ENCODE measurements at regions not wholly inside any gene's neighbourhood (a gene's known extent, or its start where the extent isn't known, plus 50 kb on each side); places are given as distances from the start of the nearest gene placed in this dataset.

GRCh38 chr12:127214186-127214585, 1052.8 kb upstream of the TMEM132C start:
- no peak for DNase-seq

GRCh38 chr12:127223011-127223410, 1044.0 kb upstream of the TMEM132C start:
- DNase-seq, result no peak

- no peak for DNase-seq
Measured at GRCh38 chr12:127223731-127224130, 1043.2 kb upstream of the TMEM132C start.

- DNase-seq, result no peak
Measured at GRCh38 chr12:127230843-127231260, 1036.1 kb upstream of the TMEM132C start.

GRCh38 chr12:127231371-127231770, 1035.6 kb upstream of the TMEM132C start:
- DNase-seq, result no peak

GRCh38 chr12:127233016-127233415, 1034.0 kb upstream of the TMEM132C start:
- DNase-seq, result no peak

- DNase-seq, result no peak
Measured at GRCh38 chr12:127235761-127236160, 1031.2 kb upstream of the TMEM132C start.

- DNase-seq, result no peak
Measured at GRCh38 chr12:127236491-127236890, 1030.5 kb upstream of the TMEM132C start.

- DNase-seq, result no peak
Measured at GRCh38 chr12:127237151-127237550, 1029.8 kb upstream of the TMEM132C start.

GRCh38 chr12:127238107-127238506, 1028.9 kb upstream of the TMEM132C start:
- DNase-seq, result no peak

GRCh38 chr12:127239781-127240180, 1027.2 kb upstream of the TMEM132C start:
- DNase-seq, result no peak

- DNase-seq, result no peak
Measured at GRCh38 chr12:127240249-127240929, 1026.6 kb upstream of the TMEM132C start.

GRCh38 chr12:127241072-127241817, 1025.7 kb upstream of the TMEM132C start:
- DNase-seq, result no peak

- DNase-seq, result no peak
Measured at GRCh38 chr12:127245009-127245408, 1022.0 kb upstream of the TMEM132C start.

GRCh38 chr12:127245437-127245836, 1021.5 kb upstream of the TMEM132C start:
- DNase-seq, result no peak

GRCh38 chr12:127247937-127248336, 1019.0 kb upstream of the TMEM132C start:
- DNase-seq, result no peak

GRCh38 chr12:127249428-127249827, 1017.5 kb upstream of the TMEM132C start:
- DNase-seq, result no peak

GRCh38 chr12:127253797-127254327, 1013.1 kb upstream of the TMEM132C start:
- DNase-seq, result no peak

GRCh38 chr12:127254420-127254955, 1012.5 kb upstream of the TMEM132C start:
- no peak for DNase-seq

GRCh38 chr12:127257366-127257935, 1009.5 kb upstream of the TMEM132C start:
- no peak for DNase-seq

- no peak for DNase-seq
Measured at GRCh38 chr12:127260531-127260930, 1006.4 kb upstream of the TMEM132C start.

GRCh38 chr12:127260999-127261398, 1006.0 kb upstream of the TMEM132C start:
- DNase-seq, result no peak

GRCh38 chr12:127262615-127263014, 1004.4 kb upstream of the TMEM132C start:
- DNase-seq, result no peak

GRCh38 chr12:127263621-127264020, 1003.3 kb upstream of the TMEM132C start:
- DNase-seq, result no peak
